H9 (cell line): ENCODE measurements at regions not wholly inside any gene's neighbourhood (a gene's known extent, or its start where the extent isn't known, plus 50 kb on each side); places are given as distances from the start of the nearest gene placed in this dataset.
A peak's percentile ranks its signal among the peaks of the same experiment; 100 is the strongest.

Source experiments
- DNase-seq: peaks from one replicate; pipeline ENCODE4 v3.0.0-alpha.2; 2017
- H2AFZ ChIP-seq: one replicate; pipeline ENCODE4 v1.6.1; 2013; ENCODE audit warnings: mild to moderate bottlenecking, low read length, control low read depth, moderate library complexity
- H2AK5ac ChIP-seq: 2 replicates; pipeline ENCODE4 v1.6.1; 2013; ENCODE audit warnings: low read length, control low read depth, mixed read lengths; ENCODE audit not compliant: insufficient read length
- H2BK120ac ChIP-seq: one replicate; pipeline ENCODE4 v1.6.1; 2013; ENCODE audit warnings: low read depth, mild to moderate bottlenecking, low read length, control low read depth, inconsistent platforms; ENCODE audit not compliant: poor library complexity, severe bottlenecking
- H2BK12ac ChIP-seq: 2 replicates; pipeline ENCODE4 v1.6.1; 2013; ENCODE audit warnings: low read length, control low read depth, mixed read lengths, low read depth; ENCODE audit not compliant: insufficient read length
- H2BK15ac ChIP-seq: 2 replicates; pipeline ENCODE4 v1.6.1; 2013; ENCODE audit warnings: low read depth, low read length, control low read depth
- H2BK20ac ChIP-seq: one replicate; pipeline ENCODE4 v1.6.1; 2013; ENCODE audit warnings: low read depth, mild to moderate bottlenecking, low read length, control low read depth, inconsistent platforms; ENCODE audit not compliant: poor library complexity, severe bottlenecking
- H2BK5ac ChIP-seq: 2 replicates; pipeline ENCODE4 v1.6.1; 2013; ENCODE audit warnings: low read length, control low read depth, mixed read lengths; ENCODE audit not compliant: insufficient read length
- H3K14ac ChIP-seq: 2 replicates; pipeline ENCODE4 v1.6.1; 2013; ENCODE audit warnings: low read length, control low read depth; ENCODE audit not compliant: insufficient read depth
- H3K18ac ChIP-seq: 2 replicates; pipeline ENCODE4 v1.6.1; 2013; ENCODE audit warnings: low read depth, mild to moderate bottlenecking, mixed read lengths, low read length, control low read depth; ENCODE audit not compliant: insufficient read length
- H3K23ac ChIP-seq: 2 replicates; pipeline ENCODE4 v1.6.1; 2013; ENCODE audit warnings: low read length, control low read depth, mixed read lengths, low read depth; ENCODE audit not compliant: insufficient read length
- H3K23me2 ChIP-seq: 2 replicates; pipeline ENCODE4 v1.6.1; 2013; ENCODE audit warnings: low read depth, mild to moderate bottlenecking, mixed read lengths, low read length, control low read depth; ENCODE audit not compliant: insufficient read length, poor library complexity, severe bottlenecking
- H3K27ac ChIP-seq: 2 replicates; pipeline ENCODE4 v1.5.1; 2013; ENCODE audit warnings: low read length, control low read depth, mixed read lengths, low read depth; ENCODE audit not compliant: insufficient read length
- H3K27me3 ChIP-seq: 2 replicates; pipeline ENCODE4 v1.6.1; 2013; ENCODE audit warnings: low read length, control low read depth, inconsistent platforms; ENCODE audit not compliant: insufficient read depth
- H3K4ac ChIP-seq: 2 replicates; pipeline ENCODE4 v1.6.1; 2013; ENCODE audit warnings: low read depth, mild to moderate bottlenecking, control low read depth, inconsistent platforms, low read length, moderate library complexity
- H3K4me1 ChIP-seq: 2 replicates; pipeline ENCODE4 v1.6.1; 2013; ENCODE audit warnings: low read length, control low read depth, inconsistent platforms; ENCODE audit not compliant: insufficient read depth
- H3K4me2 ChIP-seq: 2 replicates; pipeline ENCODE4 v1.6.1; 2013; ENCODE audit warnings: low read length, control low read depth, mixed read lengths; ENCODE audit not compliant: insufficient read length, insufficient read depth
- H3K56ac ChIP-seq: 2 replicates; pipeline ENCODE4 v1.6.1; 2013; ENCODE audit warnings: low read depth, mild to moderate bottlenecking, mixed read lengths, low read length, control low read depth; ENCODE audit not compliant: insufficient read length
- H3K79me1 ChIP-seq: 2 replicates; pipeline ENCODE4 v1.6.1; 2013; ENCODE audit warnings: low read depth, mild to moderate bottlenecking, moderate library complexity, low read length, control low read depth, inconsistent platforms; ENCODE audit not compliant: insufficient read depth, poor library complexity, severe bottlenecking
- H3K79me2 ChIP-seq: 2 replicates; pipeline ENCODE4 v1.6.1; 2013; ENCODE audit warnings: low read length, control low read depth, inconsistent platforms; ENCODE audit not compliant: insufficient read depth
- H3K9ac ChIP-seq: 2 replicates; pipeline ENCODE4 v1.6.1; 2013; ENCODE audit warnings: low read length, control low read depth, mixed read lengths; ENCODE audit not compliant: insufficient read length; ENCODE audit errors: extremely low read depth
- H3K9me3 ChIP-seq: one replicate; pipeline ENCODE4 v1.6.1; 2013; ENCODE audit warnings: low read depth, low read length, inconsistent platforms; ENCODE audit not compliant: control insufficient read depth
- H3T11ph ChIP-seq: one replicate; pipeline ENCODE4 v1.6.1; 2013; ENCODE audit warnings: mild to moderate bottlenecking, low read length, control low read depth, inconsistent platforms
- H4K20me1 ChIP-seq: one replicate; pipeline ENCODE4 v1.6.1; 2013; ENCODE audit not compliant: control insufficient read depth, insufficient read length, insufficient read depth
- H4K5ac ChIP-seq: 2 replicates; pipeline ENCODE4 v1.6.1; 2013; ENCODE audit warnings: low read depth, mild to moderate bottlenecking, mixed read lengths, low read length, control low read depth; ENCODE audit not compliant: insufficient read length
- H4K8ac ChIP-seq: replicated peaks from 2 replicates; pipeline ENCODE4 v1.6.1; 2013; ENCODE audit warnings: low read length, control low read depth, mixed read lengths, low read depth; ENCODE audit not compliant: insufficient read length
- H4K91ac ChIP-seq: 2 replicates; pipeline ENCODE4 v1.6.1; 2013; ENCODE audit warnings: low read depth, mild to moderate bottlenecking, moderate library complexity, mixed read lengths, low read length, control low read depth; ENCODE audit not compliant: insufficient read length
- H3K27ac Mint-ChIP-seq, 3 experiments: 2 replicates in 2 of 3; 3 replicates in 1 of 3; pipeline ENCODE4 v1.8.0; 2020 to 2021; ENCODE audit warnings: mixed read lengths in 3 of 3, mild to moderate bottlenecking in 1 of 3, moderate library complexity in 1 of 3
- H3K27me3 Mint-ChIP-seq: 2 replicates; pipeline ENCODE4 v1.8.0; 2021; ENCODE audit warnings: low read depth, mild to moderate bottlenecking, moderate library complexity, mixed read lengths
- H3K36me3 Mint-ChIP-seq, 3 experiments: 2 replicates in 2 of 3; 3 replicates in 1 of 3; pipeline ENCODE4 v1.8.0; 2020 to 2021; ENCODE audit warnings: low read depth in 3 of 3, mixed read lengths in 3 of 3; ENCODE audit not compliant: insufficient read depth in 1 of 3
- H3K4me1 Mint-ChIP-seq, 2 experiments: 2 replicates each; pipeline ENCODE4 v1.8.0; 2020; ENCODE audit warnings: mixed read lengths in 2 of 2
- H3K4me3 Mint-ChIP-seq, 2 experiments: 2 replicates in 1 of 2; 3 replicates in 1 of 2; pipeline ENCODE4 v1.8.0; 2020 to 2021; ENCODE audit warnings: mild to moderate bottlenecking in 2 of 2, mixed read lengths in 2 of 2, moderate library complexity in 1 of 2
- H3K9me3 Mint-ChIP-seq, 2 experiments: 2 replicates in 1 of 2; 3 replicates in 1 of 2; pipeline ENCODE4 v1.8.0; 2020; ENCODE audit warnings: mild to moderate bottlenecking in 2 of 2, mixed read lengths in 2 of 2, moderate library complexity in 1 of 2
- WGBS: extraction: QIAGEN DNeasy Blood & Tissue Kit; methylation state at CpG from one replicate; pipeline ENCODE4 v1.1.7; 2013; ENCODE audit warnings: missing lambda C conversion rate, low lambda C conversion rate, mixed read lengths; ENCODE audit not compliant: insufficient read length; ENCODE audit errors: extremely low coverage; 5-methylcytosine and 5-hydroxymethylcytosine counted together
- TF ChIP-seq, protein P1 (sequence below): fragments of 200-600 bp; sonication (generic); conservative IDR thresholded peaks from 3 replicates; pipeline ENCODE4 v1.8.0; 2021; ENCODE audit warnings: antibody characterized with exemption, mild to moderate bottlenecking

DNA sequence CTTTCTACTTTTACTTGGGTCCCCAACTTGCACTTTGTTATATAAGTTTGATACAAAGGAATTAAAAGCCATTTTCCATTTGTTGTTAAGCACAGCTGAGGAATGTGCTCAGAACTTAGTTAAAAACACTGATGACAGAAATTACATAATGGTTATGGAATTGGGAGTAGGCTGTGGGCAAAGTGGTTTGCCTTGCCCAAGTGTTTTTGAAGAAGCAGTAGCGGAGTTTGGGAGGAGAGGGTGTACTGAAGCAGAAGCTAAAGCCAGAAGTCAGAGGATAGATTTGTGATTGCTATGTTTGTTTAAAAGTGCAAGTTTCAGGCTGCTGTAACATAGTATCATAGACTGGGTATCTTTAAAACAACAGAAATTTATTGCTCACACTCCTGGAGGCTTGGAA lies 391.8 kb downstream of the DUSP10 start:
- Histone ChIP-seq H4K20me1 (no peaks in the 10 kb centered on the region), H2BK5ac (no peak overlapping the region), H3K56ac (no peak overlapping the region), H3K79me2 (no peaks in the 10 kb centered on the region), H2AK5ac (no peak overlapping the region), H3K27ac (no peak overlapping the region), H4K5ac (no peak overlapping the region), H3K79me1 (no peaks in the 10 kb centered on the region), H4K8ac (no peak overlapping the region), H3K4ac (no peak overlapping the region), H3K4me1 (no peaks in the 10 kb centered on the region), H3K23ac (no peak overlapping the region), H3K4me2 (no peak overlapping the region), H3T11ph (no peak overlapping the region), H3K9me3 (no peaks in the 10 kb centered on the region), H2AFZ (no peak overlapping the region), H4K91ac (no peak overlapping the region), H3K27me3 (no peaks in the 10 kb centered on the region), H3K23me2 (no peaks in the 10 kb centered on the region), H2BK120ac (no peak overlapping the region), H2BK12ac (no peak overlapping the region), H3K9ac (no peak overlapping the region), H3K14ac (no peak overlapping the region), H2BK15ac (no peak overlapping the region), H2BK20ac (no peak overlapping the region), H3K18ac (no peak overlapping the region)
- no CpG with 5 or more reads among the region's 1 CpG for WGBS
- no peaks in the 10 kb centered on the region for H3K36me3 Mint-ChIP-seq
- H3K27me3 Mint-ChIP-seq = no peaks in the 10 kb centered on the region; the same call in 1 of the 2 replicates
- no peak overlapping the region for H3K4me3 Mint-ChIP-seq
- 0 out of 5 replicates have a peak, but pooled peaks cover 0 to 2% of the 10 kb centered on the region in 2 experiments for H3K9me3 Mint-ChIP-seq
- no peaks in the 10 kb centered on the region; a peak in 1 of 4 replicates for H3K4me1 Mint-ChIP-seq
- TF ChIP-seq, protein P1, sequence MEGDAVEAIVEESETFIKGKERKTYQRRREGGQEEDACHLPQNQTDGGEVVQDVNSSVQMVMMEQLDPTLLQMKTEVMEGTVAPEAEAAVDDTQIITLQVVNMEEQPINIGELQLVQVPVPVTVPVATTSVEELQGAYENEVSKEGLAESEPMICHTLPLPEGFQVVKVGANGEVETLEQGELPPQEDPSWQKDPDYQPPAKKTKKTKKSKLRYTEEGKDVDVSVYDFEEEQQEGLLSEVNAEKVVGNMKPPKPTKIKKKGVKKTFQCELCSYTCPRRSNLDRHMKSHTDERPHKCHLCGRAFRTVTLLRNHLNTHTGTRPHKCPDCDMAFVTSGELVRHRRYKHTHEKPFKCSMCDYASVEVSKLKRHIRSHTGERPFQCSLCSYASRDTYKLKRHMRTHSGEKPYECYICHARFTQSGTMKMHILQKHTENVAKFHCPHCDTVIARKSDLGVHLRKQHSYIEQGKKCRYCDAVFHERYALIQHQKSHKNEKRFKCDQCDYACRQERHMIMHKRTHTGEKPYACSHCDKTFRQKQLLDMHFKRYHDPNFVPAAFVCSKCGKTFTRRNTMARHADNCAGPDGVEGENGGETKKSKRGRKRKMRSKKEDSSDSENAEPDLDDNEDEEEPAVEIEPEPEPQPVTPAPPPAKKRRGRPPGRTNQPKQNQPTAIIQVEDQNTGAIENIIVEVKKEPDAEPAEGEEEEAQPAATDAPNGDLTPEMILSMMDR = no peak
- peak overlapping the region in 1 of 3 experiments; percentile 11; a peak in 1 of 7 replicates for H3K27ac Mint-ChIP-seq
- no peak for DNase-seq
